Kidney capillary endothelial cell (primary cell): ENCODE measurements at regions not wholly inside any gene's neighbourhood (a gene's known extent, or its start where the extent isn't known, plus 50 kb on each side); places are given as distances from the start of the nearest gene placed in this dataset.
"Not testable (repeated sequence)": the region's sequence is repeated elsewhere in the genome, so short reads cannot be mapped to it uniquely, and the experiment has no call there.

Experiments used
- DNase-seq: peaks from one replicate; pipeline ENCODE4 v3.0.0-alpha.2; 2018; ENCODE audit warnings: low spot score

DNA sequence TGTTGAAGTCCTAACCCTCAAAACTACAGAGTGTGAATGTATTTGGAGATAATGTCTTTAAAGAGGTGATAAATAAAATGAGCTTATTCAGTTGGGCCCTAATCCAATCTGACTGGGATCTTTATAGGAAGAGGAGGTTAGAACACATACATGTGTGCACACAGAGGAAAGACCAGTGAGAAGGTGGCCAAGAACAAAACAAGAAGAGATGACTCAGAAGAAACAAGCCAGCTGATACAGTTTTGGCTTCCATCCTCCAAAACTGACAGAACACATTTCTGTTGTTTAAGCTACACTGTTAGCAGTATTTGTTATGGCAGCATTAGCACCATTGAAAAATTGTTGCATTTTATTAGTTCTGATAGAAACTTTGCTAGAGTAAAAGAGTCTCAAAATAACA lies 609.3 kb upstream of the IMPG1 start:
- peak; percentile 6 for DNase-seq

DNA sequence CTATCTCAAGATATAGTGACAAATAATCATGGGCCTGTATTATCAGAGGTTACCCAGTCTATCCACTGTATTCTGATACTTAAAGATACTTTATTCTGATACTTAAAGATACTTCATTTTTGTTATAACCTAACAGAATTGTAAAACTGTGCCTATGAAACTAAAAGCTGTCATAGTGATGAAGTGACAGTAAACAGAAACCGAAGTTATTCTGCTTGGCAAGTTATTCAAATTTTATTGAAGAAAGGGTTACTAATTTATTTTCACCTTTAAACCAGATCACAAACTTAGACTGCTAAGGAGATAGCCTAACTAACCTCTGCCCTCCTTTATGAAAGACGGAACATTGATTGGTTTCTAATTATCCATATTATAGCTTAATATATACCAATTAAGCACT lies 604.6 kb upstream of the IMPG1 start:
- no peak for DNase-seq

DNA sequence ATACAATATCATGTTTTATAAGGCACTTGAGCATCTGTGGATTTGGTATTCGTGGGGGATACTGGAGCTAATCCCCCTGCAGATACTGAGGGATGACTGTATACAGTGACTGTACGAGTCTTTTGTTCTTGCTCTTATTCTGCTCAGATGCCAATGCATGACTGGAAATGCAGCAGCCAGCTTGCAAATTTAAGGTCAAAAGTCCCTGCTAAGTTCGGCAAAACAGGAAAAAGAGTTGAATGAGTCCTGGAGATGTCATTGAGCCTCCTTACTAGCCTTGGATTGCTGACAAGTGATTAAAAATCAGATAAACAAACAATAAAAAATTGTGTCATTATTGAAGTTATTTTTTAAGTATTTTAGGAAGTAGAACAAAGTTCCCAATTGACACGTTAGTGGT lies 599.3 kb upstream of the IMPG1 start:
- DNase-seq = peak; percentile 31

- no peak for DNase-seq
Observed at GRCh38 chr6:76644231-76644630, 571.8 kb upstream of the IMPG1 start.

GRCh38 chr6:76639941-76640340 lies 567.5 kb upstream of the IMPG1 start:
- no peak for DNase-seq

DNA sequence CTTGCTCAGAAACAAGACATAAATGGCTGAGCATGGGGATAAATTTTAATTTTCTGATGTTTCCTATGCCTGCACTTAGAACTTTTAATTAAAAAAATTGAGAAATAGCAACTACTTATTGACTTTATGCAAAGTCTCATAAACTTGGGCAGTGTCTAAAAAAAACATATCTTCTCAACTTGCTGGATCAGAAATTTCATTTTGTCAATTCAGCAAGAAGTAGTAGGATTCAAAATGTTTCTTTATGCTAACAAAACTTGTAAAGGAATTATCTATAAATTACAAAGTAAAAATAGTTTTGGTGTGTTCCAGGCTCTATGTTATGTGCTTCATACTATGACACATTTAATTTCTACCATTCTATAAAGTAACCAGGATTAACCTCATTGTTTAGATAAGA lies 562.2 kb upstream of the IMPG1 start:
- no peak for DNase-seq

DNA sequence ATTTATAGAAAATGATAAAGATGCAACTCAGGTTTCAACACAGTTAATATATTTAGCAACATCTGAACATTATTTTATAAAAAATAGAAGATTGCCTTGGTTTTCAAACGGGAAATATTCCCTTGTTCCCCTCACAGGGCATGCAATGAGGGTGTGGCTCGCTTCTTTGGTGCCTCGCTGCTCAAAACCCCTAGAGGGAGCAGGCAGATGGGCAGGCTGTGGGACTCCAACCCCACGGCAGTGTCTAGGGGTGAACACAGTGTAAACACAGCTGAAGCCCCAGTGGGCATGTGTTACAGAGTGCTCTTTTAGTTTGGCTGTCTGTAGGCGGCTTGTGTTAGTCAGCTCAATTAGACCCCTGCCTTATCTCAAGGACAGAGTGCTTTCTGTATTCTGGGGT lies 560.8 kb upstream of the IMPG1 start:
- DNase-seq = no peak

DNA sequence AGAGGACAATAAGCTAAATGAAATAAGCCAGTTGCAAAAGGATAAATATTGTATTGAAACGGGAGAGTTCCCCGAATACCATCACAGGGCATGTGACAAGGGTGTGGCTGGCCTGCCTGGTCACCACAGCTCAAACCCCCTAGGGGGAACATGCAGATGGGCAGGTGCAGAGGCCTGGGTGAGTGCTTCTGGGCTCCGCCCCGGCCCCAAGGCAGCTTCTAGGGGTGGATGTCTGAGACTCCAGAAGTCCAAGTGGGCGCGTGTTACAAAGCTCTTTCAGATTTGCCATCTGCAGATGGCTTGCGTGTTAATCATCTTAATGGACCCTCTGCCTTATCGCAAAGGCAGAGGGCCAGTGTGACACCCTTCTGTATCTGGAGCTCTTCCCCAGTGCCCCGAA lies 559.2 kb upstream of the IMPG1 start:
- DNase-seq = no peak

GRCh38 chr6:76615395-76615794 lies 542.9 kb upstream of the IMPG1 start:
- DNase-seq = no peak

DNA sequence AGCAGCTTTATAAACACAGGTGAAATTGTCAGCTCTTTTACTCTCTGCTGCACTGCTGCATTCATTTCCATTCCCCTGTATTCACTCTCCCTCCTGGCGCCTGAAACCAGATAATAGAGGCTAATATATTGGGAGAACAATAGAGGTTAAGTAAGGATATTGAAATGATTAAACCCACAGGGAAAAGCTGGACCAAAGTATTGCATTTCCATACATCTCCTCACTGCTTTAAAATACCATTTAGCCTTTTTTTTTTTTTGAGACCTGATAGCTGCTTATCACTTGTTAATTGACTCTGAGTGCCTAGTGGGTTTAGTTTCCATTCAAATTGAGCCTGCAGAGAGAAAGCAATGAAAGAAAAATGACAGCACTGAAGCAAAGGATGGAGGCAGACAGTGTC lies 540.5 kb upstream of the IMPG1 start:
- DNase-seq = no peak

DNA sequence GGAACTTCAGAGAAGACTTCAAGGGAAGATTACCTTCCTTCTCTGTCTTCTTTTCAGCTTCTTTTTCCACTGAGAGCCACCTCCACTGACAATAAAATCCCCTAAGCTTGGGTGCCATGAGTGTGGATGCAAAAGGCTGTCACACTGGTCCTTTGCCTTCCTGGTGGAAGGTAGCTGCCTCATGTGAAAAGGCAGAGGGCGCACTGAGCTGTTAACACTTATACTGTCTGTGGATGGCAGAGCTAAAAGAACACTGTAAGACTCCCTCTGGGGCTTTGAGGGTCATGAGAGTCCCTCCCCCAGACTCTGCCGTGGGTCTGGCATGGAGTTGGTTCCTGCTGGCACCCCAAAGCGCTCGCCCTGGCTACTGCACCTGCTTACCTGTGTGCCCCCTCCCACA lies 536.7 kb upstream of the IMPG1 start:
- DNase-seq = no peak

- no peak for DNase-seq
Observed at GRCh38 chr6:76594109-76594508, 521.6 kb upstream of the IMPG1 start.

DNA sequence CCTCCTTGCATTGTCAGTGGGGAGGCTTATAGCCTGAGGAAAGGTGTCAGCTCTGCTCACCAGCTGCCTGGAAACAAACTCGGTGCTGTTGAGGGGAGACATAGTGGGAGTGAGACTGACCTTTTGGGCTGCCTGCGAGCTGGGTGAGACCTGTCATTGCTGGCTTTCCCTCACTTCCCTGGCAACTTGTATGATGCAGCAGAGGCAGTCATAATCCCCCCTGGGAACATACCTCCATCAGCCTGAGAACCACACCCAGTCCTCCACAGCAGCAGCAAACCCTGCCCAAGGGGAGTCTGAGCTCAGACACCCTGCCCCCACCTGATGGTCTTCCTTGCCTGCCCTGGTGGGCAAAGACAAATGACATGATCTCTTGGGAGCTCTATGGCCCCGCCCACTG lies 521.2 kb upstream of the IMPG1 start:
- DNase-seq = no peak

GRCh38 chr6:76592566-76592965 lies 520.1 kb upstream of the IMPG1 start:
- DNase-seq = no peak

DNA sequence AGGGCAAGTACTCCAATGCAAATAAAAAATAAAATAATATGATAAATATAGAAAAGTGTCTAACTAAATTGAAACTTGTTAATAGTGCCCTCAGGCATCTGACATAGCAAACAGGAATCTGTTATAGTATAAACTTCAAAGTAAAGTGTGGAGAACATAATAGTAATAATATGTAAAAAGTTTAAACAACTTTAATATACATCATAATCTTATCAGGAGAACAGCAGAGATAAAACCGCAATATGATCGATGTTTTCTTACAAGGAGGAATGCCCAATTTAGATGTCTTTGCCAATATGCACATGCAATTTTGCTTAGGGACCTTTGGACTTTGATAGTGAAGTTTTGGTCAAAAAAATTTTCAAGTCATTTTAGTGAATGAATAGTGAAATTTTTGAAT lies 514.8 kb upstream of the IMPG1 start:
- DNase-seq = no peak

DNA sequence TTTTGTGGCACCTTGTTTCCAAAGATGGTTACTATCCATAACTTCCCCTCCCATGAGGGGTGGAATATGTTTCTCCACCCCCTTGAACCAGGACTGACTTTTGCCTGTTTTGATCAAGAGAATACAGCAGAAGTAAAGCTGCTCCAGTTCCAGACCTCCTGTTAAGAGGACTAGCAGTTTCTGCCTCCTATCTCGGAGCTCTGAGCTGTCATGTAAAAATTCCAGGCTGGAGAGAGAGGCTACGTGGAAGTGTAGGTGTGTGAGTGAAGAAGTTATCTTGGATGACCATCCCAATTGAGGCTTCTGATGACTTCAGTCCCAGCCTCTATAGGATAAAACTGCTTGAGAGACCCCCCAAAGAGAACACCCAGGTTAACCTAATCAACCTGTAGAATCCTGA lies 511.7 kb upstream of the IMPG1 start:
- no peak for DNase-seq

- no peak for DNase-seq
Observed at GRCh38 chr6:76578746-76579145, 506.3 kb upstream of the IMPG1 start.

DNA sequence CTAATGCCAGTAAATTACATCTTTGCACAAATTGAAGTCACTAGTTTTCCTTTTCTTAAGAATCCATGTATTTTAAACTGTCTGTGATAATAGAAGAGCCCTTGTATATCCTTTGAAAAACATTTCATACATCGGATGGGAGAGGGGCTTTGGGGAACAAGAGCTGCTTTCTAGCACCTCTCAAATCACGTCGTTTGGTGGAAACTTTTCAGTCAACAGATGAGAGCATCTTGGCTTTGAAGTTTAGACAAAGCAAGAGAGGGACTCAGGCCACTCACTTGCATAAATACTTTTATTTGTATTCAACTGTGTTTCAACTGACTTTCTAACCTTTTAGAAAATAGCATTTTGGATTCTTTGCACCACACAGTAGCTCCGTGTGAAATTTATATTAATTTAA lies 502.3 kb upstream of the IMPG1 start:
- no peak for DNase-seq

GRCh38 chr6:76565932-76566331 lies 493.5 kb upstream of the IMPG1 start:
- DNase-seq = no peak

GRCh38 chr6:76562371-76562770 lies 489.9 kb upstream of the IMPG1 start:
- DNase-seq = not testable (repeated sequence)

- not testable (repeated sequence) for DNase-seq
Observed at GRCh38 chr6:76560851-76561755, 488.6 kb upstream of the IMPG1 start.

- DNase-seq = no peak
Observed at GRCh38 chr6:76553256-76553655, 480.8 kb upstream of the IMPG1 start.

DNA sequence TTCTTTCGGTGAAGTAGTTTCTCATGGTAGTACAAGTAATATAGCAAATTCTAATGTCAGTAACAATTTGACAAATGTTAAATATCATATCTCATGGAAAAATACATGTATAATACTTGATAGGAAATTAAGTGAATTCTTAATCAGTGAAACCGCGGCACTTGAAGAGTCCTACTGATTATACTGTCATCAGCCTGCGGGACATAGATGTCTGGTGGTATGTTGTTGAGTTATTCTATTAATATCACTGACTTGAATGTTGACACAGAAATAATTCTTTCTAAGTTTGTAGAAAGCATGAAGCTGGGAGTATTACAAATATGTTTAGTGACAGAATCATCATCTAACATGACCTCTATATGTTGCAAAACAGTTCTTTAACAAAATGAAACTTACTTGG lies 479.8 kb upstream of the IMPG1 start:
- no peak for DNase-seq

GRCh38 chr6:76533661-76534060 lies 461.2 kb upstream of the IMPG1 start:
- no peak for DNase-seq
